Endothelial cell of umbilical vein (primary cell): ENCODE measurements at regions not wholly inside any gene's neighbourhood (a gene's known extent, or its start where the extent isn't known, plus 50 kb on each side); places are given as distances from the start of the nearest gene placed in this dataset.

Source experiments
- EZH2 ChIP-seq: IDR thresholded peaks from 2 replicates; pipeline ENCODE4 v1.6.1; 2012; ENCODE audit warnings: borderline replicate concordance, low read depth, mild to moderate bottlenecking, moderate library complexity, low read length, inconsistent platforms; ENCODE audit not compliant: severe bottlenecking
- GATA2 ChIP-seq: IDR thresholded peaks from 2 replicates; pipeline ENCODE4 v1.7.0; 2011; ENCODE audit warnings: low read depth, mild to moderate bottlenecking, moderate library complexity, mixed read lengths, low read length; ENCODE audit not compliant: insufficient read length, insufficient read depth
- MYC ChIP-seq: IDR thresholded peaks from one replicate; pipeline ENCODE4 v1.6.1; 2011; ENCODE audit warnings: mild to moderate bottlenecking, low read depth, low read length
- POLR2A ChIP-seq: IDR thresholded peaks from 2 replicates; pipeline ENCODE4 v1.6.1; 2012; ENCODE audit warnings: low read depth, mild to moderate bottlenecking, control low read depth, low read length
- POLR2AphosphoS5 ChIP-seq: IDR thresholded peaks from 2 replicates; pipeline ENCODE4 v1.6.1; 2012; ENCODE audit warnings: low read depth, mild to moderate bottlenecking, control low read depth, low read length, moderate library complexity; ENCODE audit not compliant: insufficient read depth
- TF ChIP-seq, protein P1 (sequence below), 2 donors: IDR thresholded peaks; 1 replicate in 1 of 2; 2 replicates in 1 of 2; pipeline ENCODE4 v1.5.1; 2011; ENCODE audit warnings: low read length in 2 of 2, mild to moderate bottlenecking in 2 of 2, moderate library complexity in 2 of 2, control low read depth in 1 of 2, inconsistent platforms in 1 of 2, low read depth in 1 of 2; ENCODE audit not compliant: insufficient read depth in 1 of 2; ENCODE audit errors: extremely low read depth in 1 of 2
- TF ChIP-seq, protein P2 (sequence below): IDR thresholded peaks from 2 replicates; pipeline ENCODE4 v1.6.1; 2011; ENCODE audit not compliant: insufficient read depth, insufficient read length

GRCh38 chr19:31068268-31068667, 281.0 kb downstream of the TSHZ3 start:
- TF ChIP-seq, protein P1, sequence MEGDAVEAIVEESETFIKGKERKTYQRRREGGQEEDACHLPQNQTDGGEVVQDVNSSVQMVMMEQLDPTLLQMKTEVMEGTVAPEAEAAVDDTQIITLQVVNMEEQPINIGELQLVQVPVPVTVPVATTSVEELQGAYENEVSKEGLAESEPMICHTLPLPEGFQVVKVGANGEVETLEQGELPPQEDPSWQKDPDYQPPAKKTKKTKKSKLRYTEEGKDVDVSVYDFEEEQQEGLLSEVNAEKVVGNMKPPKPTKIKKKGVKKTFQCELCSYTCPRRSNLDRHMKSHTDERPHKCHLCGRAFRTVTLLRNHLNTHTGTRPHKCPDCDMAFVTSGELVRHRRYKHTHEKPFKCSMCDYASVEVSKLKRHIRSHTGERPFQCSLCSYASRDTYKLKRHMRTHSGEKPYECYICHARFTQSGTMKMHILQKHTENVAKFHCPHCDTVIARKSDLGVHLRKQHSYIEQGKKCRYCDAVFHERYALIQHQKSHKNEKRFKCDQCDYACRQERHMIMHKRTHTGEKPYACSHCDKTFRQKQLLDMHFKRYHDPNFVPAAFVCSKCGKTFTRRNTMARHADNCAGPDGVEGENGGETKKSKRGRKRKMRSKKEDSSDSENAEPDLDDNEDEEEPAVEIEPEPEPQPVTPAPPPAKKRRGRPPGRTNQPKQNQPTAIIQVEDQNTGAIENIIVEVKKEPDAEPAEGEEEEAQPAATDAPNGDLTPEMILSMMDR (IDR thresholded peaks at IDR 0.05; ENCODE audit: extremely low read depth in 1 of 2, insufficient read depth in 1 of 2, low read depth in 1 of 2, low read length in 2 of 2) = no peak
- TF ChIP-seq EZH2 (no peak), POLR2A (no peak), GATA2 (no peak), POLR2AphosphoS5 (no peak), MYC (no peak)
- TF ChIP-seq, protein P2, sequence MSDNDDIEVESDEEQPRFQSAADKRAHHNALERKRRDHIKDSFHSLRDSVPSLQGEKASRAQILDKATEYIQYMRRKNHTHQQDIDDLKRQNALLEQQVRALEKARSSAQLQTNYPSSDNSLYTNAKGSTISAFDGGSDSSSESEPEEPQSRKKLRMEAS = no peak
